ENCODE measurements at regions not wholly inside any gene's neighbourhood (a gene's known extent, or its start where the extent isn't known, plus 50 kb on each side); places are given as distances from the start of the nearest gene placed in this dataset.

- H3K9me3 ChIP-seq, result no peaks in the 10 kb centered on the region
- DNase-seq, result peak; percentile 41 to 82
- TF ChIP-seq CTCF (IDR thresholded peaks at IDR 0.05), result no peak
- peaks cover 5 to 41% (median 33%) of the 10 kb centered on the region in 4 donors for H3K4me1 ChIP-seq
- H3K36me3 ChIP-seq, result no peaks in the 10 kb centered on the region
- H3K27me3 ChIP-seq, result no peaks in the 10 kb centered on the region
- H3K27ac ChIP-seq, result peak overlapping the region; percentile 65 to 75
- H3K4me3 ChIP-seq, result no peak overlapping the region
- intact Hi-C loops (cut with DNase I; ENCODE audit: low total_unique reads), result loop anchor here (10.0 kb wide), 1 partner anchor 107 kb away; no protein-coding TSS in a partner anchor
Observed at GRCh38 chr5:54632131-54632701, 114.7 kb downstream of the SNX18 start.

DNA sequence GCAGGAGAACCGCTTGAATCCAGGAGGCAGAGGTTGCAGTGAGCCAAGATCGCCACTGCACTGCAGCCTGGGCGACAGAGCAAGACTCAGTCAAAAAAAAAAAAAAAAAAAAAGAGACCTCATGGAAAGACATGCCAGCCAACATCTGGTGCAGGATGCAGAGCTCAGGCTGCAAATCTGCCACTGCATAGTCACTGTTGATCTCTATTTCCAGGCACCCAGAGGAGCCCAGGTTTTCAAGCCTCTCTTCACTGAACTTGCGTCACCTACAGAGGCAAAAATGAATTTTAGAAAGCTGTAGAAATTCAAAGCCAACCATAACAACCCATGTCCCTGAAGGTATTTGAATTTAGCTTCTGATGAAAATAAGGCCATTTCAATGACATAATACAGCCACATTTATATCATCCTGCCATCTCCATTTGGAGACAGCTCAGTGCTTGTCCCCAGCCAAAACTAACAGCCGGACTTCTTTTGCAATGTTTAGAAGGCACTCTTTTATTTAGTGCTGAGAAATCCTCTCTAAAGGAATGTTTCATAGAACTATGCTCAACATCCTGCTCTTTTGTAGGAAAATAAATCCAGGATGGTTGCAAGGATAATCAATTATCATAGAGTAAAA lies 113.3 kb downstream of the SNX18 start:
- intact Hi-C loops (cut with DNase I; ENCODE audit: low total_unique reads), result loop anchor here (10.0 kb wide), 1 partner anchor 106 kb away; no protein-coding TSS in a partner anchor
- DNase-seq, result peak; percentile 51 to 89

GRCh38 chr5:54629115-54629514 lies 111.6 kb downstream of the SNX18 start:
- Histone ChIP-seq H3K4me1 (peaks cover 5 to 51% (median 36%) of the 10 kb centered on the region in 4 donors), H3K36me3 (no peaks in the 10 kb centered on the region), H3K27me3 (no peaks in the 10 kb centered on the region), H3K4me3 (no peak overlapping the region), H3K27ac (no peak overlapping the region), H3K9me3 (no peaks in the 10 kb centered on the region)
- no peak for DNase-seq
- TF ChIP-seq CTCF (IDR thresholded peaks at IDR 0.05), result no peak
- intact Hi-C loops (cut with DNase I; ENCODE audit: low total_unique reads), result no loop called here

More for the DNA sequence above, 113.3 kb downstream of the SNX18 start:
- Histone ChIP-seq H3K27ac (peak overlapping the region; percentile 65 to 75), H3K9me3 (no peaks in the 10 kb centered on the region), H3K4me1 (peaks cover 5 to 41% (median 33%) of the 10 kb centered on the region in 4 donors), H3K27me3 (no peaks in the 10 kb centered on the region), H3K4me3 (no peak overlapping the region), H3K36me3 (no peaks in the 10 kb centered on the region)
- TF ChIP-seq CTCF (IDR thresholded peaks at IDR 0.05), result no peak

GRCh38 chr5:54628050-54628449 lies 110.5 kb downstream of the SNX18 start:
- Histone ChIP-seq H3K9me3 (no peaks in the 10 kb centered on the region), H3K36me3 (no peaks in the 10 kb centered on the region), H3K27ac (no peak overlapping the region), H3K4me3 (no peak overlapping the region), H3K27me3 (no peaks in the 10 kb centered on the region), H3K4me1 (peaks cover 4 to 42% (median 27%) of the 10 kb centered on the region in 4 donors)
- intact Hi-C loops (cut with DNase I; ENCODE audit: low total_unique reads), result no loop called here
- TF ChIP-seq CTCF (IDR thresholded peaks at IDR 0.05), result no peak
- no peak for DNase-seq

DNA sequence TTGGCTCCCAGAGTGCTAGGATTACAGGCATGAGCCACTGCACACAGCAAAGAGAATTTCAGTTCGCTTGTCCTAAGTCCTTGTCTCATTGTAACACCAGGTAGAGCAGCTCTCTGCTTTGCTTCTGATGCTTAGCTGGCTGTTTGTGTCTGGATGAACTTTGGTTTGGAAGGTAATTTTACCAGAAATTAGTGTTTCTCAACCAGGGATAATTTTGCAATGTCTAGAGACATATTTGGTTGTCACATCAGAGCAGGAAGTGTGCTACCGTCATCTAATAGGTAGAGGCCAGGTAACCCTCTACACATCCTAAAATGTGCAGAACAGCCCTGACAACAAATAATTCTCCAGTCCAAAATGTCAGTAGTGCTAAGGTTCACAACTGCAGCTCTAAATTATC lies 108.8 kb downstream of the SNX18 start:
- no peak for DNase-seq
- H3K36me3 ChIP-seq, result no peaks in the 10 kb centered on the region
- H3K4me3 ChIP-seq, result no peak overlapping the region
- intact Hi-C loops (cut with DNase I; ENCODE audit: low total_unique reads), result no loop called here
- H3K27ac ChIP-seq, result no peak overlapping the region
- peaks cover 0 to 31% (median 16%) of the 10 kb centered on the region in 4 donors for H3K4me1 ChIP-seq
- H3K9me3 ChIP-seq, result no peaks in the 10 kb centered on the region
- TF ChIP-seq CTCF (IDR thresholded peaks at IDR 0.05), result no peak
- H3K27me3 ChIP-seq, result no peaks in the 10 kb centered on the region
